IMR-90 (cell line): ENCODE measurements at regions not wholly inside any gene's neighbourhood (a gene's known extent, or its start where the extent isn't known, plus 50 kb on each side); places are given as distances from the start of the nearest gene placed in this dataset.

Experiments used
- ATAC-seq: fragments of 200-7000 bp; cut with Tn5 transposase; 2 replicates; pipeline ENCODE4 v1.9.1; 2020; ENCODE audit warnings: low read depth, mild to moderate bottlenecking, moderate library complexity
- BruUV-seq: library from RNA; stranded (reverse); fragments of 400-500 nt; replicated peaks from 2 replicates; lab custom pipeline; 2021; lab: Mats Ljungman, UMichigan
- CTCF ChIA-PET: fragments of 300-600 bp; formaldehyde crosslinking; extraction: SDS; loops from one replicate; lab custom pipeline; 2021; ENCODE audit warnings: antibody characterized with exemption; lab: Yijun Ruan, JAX
- POLR2A ChIA-PET: fragments of 300-600 bp; sonication (Branson Sonifier 250); formaldehyde crosslinking; loops from one replicate; lab custom pipeline; 2022; ENCODE audit warnings: antibody characterized with exemption; ENCODE audit not compliant: unreplicated experiment; lab: Charles Lee
- DNase-seq: peaks from one replicate; pipeline ENCODE4 v3.0.0; 2013
- H2AFZ ChIP-seq: replicated peaks from 2 replicates; pipeline ENCODE3; 2013; ENCODE audit warnings: low read length, mild to moderate bottlenecking; ENCODE audit not compliant: poor library complexity
- H2AK5ac ChIP-seq: 2 replicates; pipeline ENCODE4 v1.6.1; 2013; ENCODE audit warnings: low read depth, low read length, inconsistent platforms
- H2AK9ac ChIP-seq: replicated peaks from 2 replicates; pipeline ENCODE3; 2013; ENCODE audit warnings: mild to moderate bottlenecking, low read depth, low read length, moderate library complexity; ENCODE audit not compliant: poor library complexity
- H2BK120ac ChIP-seq: 2 replicates; pipeline ENCODE4 v1.6.1; 2013; ENCODE audit warnings: low read depth, low read length, inconsistent platforms
- H2BK15ac ChIP-seq: 3 replicates; pipeline ENCODE4 v1.6.1; 2013; ENCODE audit warnings: low read depth, low read length, inconsistent platforms
- H2BK20ac ChIP-seq: 2 replicates; pipeline ENCODE4 v1.6.1; 2013; ENCODE audit warnings: low read depth, mild to moderate bottlenecking, inconsistent platforms, low read length, moderate library complexity
- H2BK5ac ChIP-seq: 2 replicates; pipeline ENCODE4 v1.6.1; 2013; ENCODE audit warnings: mild to moderate bottlenecking, low read depth, low read length, inconsistent platforms; ENCODE audit not compliant: poor library complexity, severe bottlenecking
- H3K14ac ChIP-seq: replicated peaks from 2 replicates; pipeline ENCODE4 v1.6.1; 2013; ENCODE audit warnings: low read depth, low read length, inconsistent platforms
- H3K18ac ChIP-seq: 2 replicates; pipeline ENCODE4 v1.6.1; 2013; ENCODE audit warnings: low read depth, low read length, control low read depth
- H3K23ac ChIP-seq: 2 replicates; pipeline ENCODE4 v1.6.1; 2013; ENCODE audit warnings: low read depth, low read length, inconsistent platforms
- H3K27ac ChIP-seq: 2 replicates; pipeline ENCODE4 v1.5.1; 2013; ENCODE audit warnings: mild to moderate bottlenecking, control low read depth, low read length; ENCODE audit not compliant: insufficient read depth
- H3K27me3 ChIP-seq: 2 replicates; pipeline ENCODE4 v1.6.1; 2013; ENCODE audit warnings: low read length; ENCODE audit not compliant: control insufficient read depth, insufficient read depth
- H3K36me3 ChIP-seq: 2 replicates; pipeline ENCODE4 v1.6.1; 2013; ENCODE audit warnings: low read length, mixed read lengths; ENCODE audit not compliant: control insufficient read depth, insufficient read depth
- H3K4ac ChIP-seq: 2 replicates; pipeline ENCODE4 v1.6.1; 2013; ENCODE audit warnings: low read depth, low read length, inconsistent platforms
- H3K4me1 ChIP-seq: 2 replicates; pipeline ENCODE4 v1.6.1; 2013; ENCODE audit warnings: low read length, mixed read lengths; ENCODE audit not compliant: control insufficient read depth, insufficient read depth
- H3K4me2 ChIP-seq: 2 replicates; pipeline ENCODE4 v1.6.1; 2013; ENCODE audit warnings: low read depth, mild to moderate bottlenecking, control low read depth, low read length, moderate library complexity
- H3K4me3 ChIP-seq: 2 replicates; pipeline ENCODE4 v1.5.1; 2013; ENCODE audit warnings: low read depth, mild to moderate bottlenecking, control low read depth, low read length, moderate library complexity; ENCODE audit not compliant: insufficient read depth
- H3K56ac ChIP-seq: 2 replicates; pipeline ENCODE4 v1.6.1; 2013; ENCODE audit warnings: low read length, inconsistent platforms; ENCODE audit not compliant: insufficient read depth; ENCODE audit errors: extremely low read depth
- H3K79me1 ChIP-seq, 2 experiments: 2 replicates each; pipeline ENCODE4 v1.6.1; 2013; ENCODE audit warnings: low read length in 2 of 2, inconsistent platforms in 1 of 2, low read depth in 1 of 2
- H3K9ac ChIP-seq: 2 replicates; pipeline ENCODE4 v1.6.1; 2013; ENCODE audit warnings: low read depth, low read length, control low read depth
- H3K9me1 ChIP-seq: 2 replicates; pipeline ENCODE4 v1.6.1; 2013; ENCODE audit warnings: low read length, inconsistent platforms; ENCODE audit not compliant: insufficient read depth
- H3K9me3 ChIP-seq: 2 replicates; pipeline ENCODE4 v1.6.1; 2013; ENCODE audit warnings: low read length; ENCODE audit not compliant: control insufficient read depth, insufficient read depth
- H4K20me1 ChIP-seq: 2 replicates; pipeline ENCODE4 v1.6.1; 2013; ENCODE audit warnings: low read length, inconsistent platforms; ENCODE audit not compliant: insufficient read depth
- H4K5ac ChIP-seq: 2 replicates; pipeline ENCODE4 v1.6.1; 2013; ENCODE audit warnings: mild to moderate bottlenecking, low read depth, low read length, control low read depth
- H4K8ac ChIP-seq, 2 experiments: 2 replicates each; pipeline ENCODE4 v1.6.1; 2013; ENCODE audit warnings: low read depth in 2 of 2, low read length in 2 of 2, control low read depth in 1 of 2, inconsistent platforms in 1 of 2
- H4K91ac ChIP-seq: 2 replicates; pipeline ENCODE4 v1.6.1; 2013; ENCODE audit warnings: low read depth, low read length, inconsistent platforms; ENCODE audit not compliant: insufficient read depth
- BHLHE40 ChIP-seq: fragments of 150-350 bp; IDR thresholded peaks from 2 replicates; pipeline ENCODE4 v1.6.1; 2016; ENCODE audit warnings: mild to moderate bottlenecking, low read depth, low read length
- CEBPB ChIP-seq: IDR thresholded peaks from 2 replicates; pipeline ENCODE4 v1.6.1; 2012; ENCODE audit warnings: low read depth, low read length, improper control_type of control experiment
- FOS ChIP-seq: fragments of 150-350 bp; IDR thresholded peaks from 2 replicates; pipeline ENCODE4 v1.6.1; 2016; ENCODE audit warnings: low read depth, low read length
- MXI1 ChIP-seq: IDR thresholded peaks from 2 replicates; pipeline ENCODE4 v1.6.1; 2012; ENCODE audit warnings: low read depth, mild to moderate bottlenecking, low read length, moderate library complexity, borderline replicate concordance
- RAD21 ChIP-seq: IDR thresholded peaks from 2 replicates; pipeline ENCODE4 v1.6.1; 2012; ENCODE audit warnings: low read length, improper control_type of control experiment
- RCOR1 ChIP-seq: IDR thresholded peaks from 2 replicates; pipeline ENCODE4 v1.6.1; 2012; ENCODE audit warnings: mild to moderate bottlenecking, low read length, improper control_type of control experiment; ENCODE audit not compliant: insufficient replicate concordance
- WGBS, 2 experiments: methylation state at CpG; one replicate each; pipeline versions ENCODE4 v1.1.5 to v1.1.7; 2013; ENCODE audit warnings: missing lambda C conversion rate in 2 of 2; ENCODE audit not compliant: insufficient read length in 1 of 2; ENCODE audit errors: extremely low coverage in 2 of 2; 5-methylcytosine and 5-hydroxymethylcytosine counted together
- dilution Hi-C: fragments of 300-500 bp; cut with HindIII; formaldehyde crosslinking; loops from one replicate; pipeline ENCODE4 v1.14.3; 2018; ENCODE audit warnings: low sequenced_read_pairs; ENCODE audit not compliant: unreplicated experiment
- in situ Hi-C: fragments of 300-500 bp; cut with MboI; formaldehyde crosslinking; loops from 3 replicates; pipeline ENCODE4 v1.14.3; 2019; ENCODE audit warnings: low sequenced_read_pairs, inconsistent platforms, mixed read lengths
- intact Hi-C: fragments of 100-400 bp; cut with micrococcal nuclease; formaldehyde crosslinking; loops from 2 replicates; pipeline ENCODE4 v1.10.0; 2022
- TF ChIP-seq, protein P1 (sequence below): conservative IDR thresholded peaks from 2 replicates; pipeline ENCODE4 v1.5.1; 2012; ENCODE audit warnings: mild to moderate bottlenecking, low read depth, low read length, improper control_type of control experiment

DNA sequence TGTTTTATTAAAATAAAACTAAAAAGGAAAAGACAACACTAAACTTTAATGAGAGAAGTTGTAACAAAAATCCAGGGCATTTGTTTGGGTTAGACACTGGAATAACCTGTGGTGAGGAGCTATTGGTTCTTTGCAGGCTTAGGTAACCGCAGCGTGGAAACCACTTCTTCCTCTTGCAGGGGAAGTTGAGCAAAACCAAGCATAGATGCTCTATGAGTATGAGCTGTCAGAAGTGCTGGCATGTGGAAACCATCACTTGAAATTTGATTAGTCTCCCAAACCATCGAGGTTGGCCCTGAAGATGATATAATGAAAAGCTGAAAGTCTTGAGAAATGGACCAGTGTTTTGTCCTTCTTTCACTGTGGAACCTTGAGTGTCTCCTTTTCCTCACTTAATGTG is 127.1 kb upstream of the RBMS3 start:
- H4K20me1 ChIP-seq, result no peaks in the 10 kb centered on the region
- no peak for DNase-seq
- no peak overlapping the region for H2AK5ac ChIP-seq
- WGBS, 2 experiments, result no CpG with 5 or more reads among the region's 3 CpGs
- no peak overlapping the region for H3K23ac ChIP-seq
- H3K36me3 ChIP-seq, result no peaks in the 10 kb centered on the region
- no peak overlapping the region for H3K27ac ChIP-seq
- no peak overlapping the region for H4K5ac ChIP-seq
- no peak overlapping the region for H4K91ac ChIP-seq
- in situ Hi-C loops, result no loop called here
- no peak overlapping the region for H2AFZ ChIP-seq
- ChIA-PET POLR2A (no interaction called here), CTCF (interaction anchor here (1.4 kb wide), 1 partner anchor 10 kb away, joined by 4 read pairs; no protein-coding TSS in a partner anchor)
- no peak overlapping the region for H2AK9ac ChIP-seq
- no TSS peak for BruUV-seq
- H3K56ac ChIP-seq, result no peak overlapping the region
- ATAC-seq, result no peak
- H2BK20ac ChIP-seq, result no peak overlapping the region
- no peak overlapping the region for H2BK5ac ChIP-seq
- H3K27me3 ChIP-seq, result no peaks in the 10 kb centered on the region
- H3K4me3 ChIP-seq, result no peak overlapping the region
- H4K8ac ChIP-seq, result no peak overlapping the region
- H3K14ac ChIP-seq, result no peak overlapping the region
- H3K9me3 ChIP-seq, result no peaks in the 10 kb centered on the region
- dilution Hi-C loops, result no loop called here
- no peak overlapping the region for H3K9ac ChIP-seq
- H3K4ac ChIP-seq, result no peak overlapping the region
- H3K4me1 ChIP-seq, result no peaks in the 10 kb centered on the region
- no peaks in the 10 kb centered on the region for H3K9me1 ChIP-seq
- no peaks in the 10 kb centered on the region for H3K79me1 ChIP-seq
- H2BK15ac ChIP-seq, result no peak overlapping the region
- intact Hi-C loops, result no loop called here
- no peak overlapping the region for H2BK120ac ChIP-seq
- no peak overlapping the region for H3K4me2 ChIP-seq
- no peak overlapping the region for H3K18ac ChIP-seq
- TF ChIP-seq CEBPB (no peak), MXI1 (no peak), FOS (no peak), RAD21 (no peak), RCOR1 (no peak), BHLHE40 (no peak)
- TF ChIP-seq, protein P1, sequence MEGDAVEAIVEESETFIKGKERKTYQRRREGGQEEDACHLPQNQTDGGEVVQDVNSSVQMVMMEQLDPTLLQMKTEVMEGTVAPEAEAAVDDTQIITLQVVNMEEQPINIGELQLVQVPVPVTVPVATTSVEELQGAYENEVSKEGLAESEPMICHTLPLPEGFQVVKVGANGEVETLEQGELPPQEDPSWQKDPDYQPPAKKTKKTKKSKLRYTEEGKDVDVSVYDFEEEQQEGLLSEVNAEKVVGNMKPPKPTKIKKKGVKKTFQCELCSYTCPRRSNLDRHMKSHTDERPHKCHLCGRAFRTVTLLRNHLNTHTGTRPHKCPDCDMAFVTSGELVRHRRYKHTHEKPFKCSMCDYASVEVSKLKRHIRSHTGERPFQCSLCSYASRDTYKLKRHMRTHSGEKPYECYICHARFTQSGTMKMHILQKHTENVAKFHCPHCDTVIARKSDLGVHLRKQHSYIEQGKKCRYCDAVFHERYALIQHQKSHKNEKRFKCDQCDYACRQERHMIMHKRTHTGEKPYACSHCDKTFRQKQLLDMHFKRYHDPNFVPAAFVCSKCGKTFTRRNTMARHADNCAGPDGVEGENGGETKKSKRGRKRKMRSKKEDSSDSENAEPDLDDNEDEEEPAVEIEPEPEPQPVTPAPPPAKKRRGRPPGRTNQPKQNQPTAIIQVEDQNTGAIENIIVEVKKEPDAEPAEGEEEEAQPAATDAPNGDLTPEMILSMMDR, result no peak
